SK-N-DZ (cell line): ENCODE measurements at regions not wholly inside any gene's neighbourhood (a gene's known extent, or its start where the extent isn't known, plus 50 kb on each side); places are given as distances from the start of the nearest gene placed in this dataset.

ENCODE experiments used
- DNase-seq: peaks from one replicate; pipeline ENCODE4 v3.0.0-alpha.2; 2015; ENCODE audit warnings: low spot score

GRCh38 chr15:46231786-46232185 lies 597.0 kb downstream of the SQOR start:
- peak; percentile 18 for DNase-seq

GRCh38 chr15:46232471-46232870 lies 597.6 kb downstream of the SQOR start:
- DNase-seq = peak; percentile 84

GRCh38 chr15:46242935-46243334 lies 608.1 kb downstream of the SQOR start:
- DNase-seq = peak; percentile 93

GRCh38 chr15:46251903-46252302 lies 617.1 kb downstream of the SQOR start:
- DNase-seq = peak; percentile 72

GRCh38 chr15:46258056-46258455 lies 623.2 kb downstream of the SQOR start:
- DNase-seq = no peak

- DNase-seq = no peak
These were observed 626.1 kb downstream of the SQOR start for GRCh38 chr15:46260937-46261336.

GRCh38 chr15:46265664-46266347 lies 631.0 kb downstream of the SQOR start:
- DNase-seq = peak; percentile 26

GRCh38 chr15:46266661-46267060 lies 631.8 kb downstream of the SQOR start:
- DNase-seq = no peak

GRCh38 chr15:46270481-46271147 lies 635.8 kb downstream of the SQOR start:
- DNase-seq = peak; percentile 44

GRCh38 chr15:46275701-46276100 lies 640.9 kb downstream of the SQOR start:
- DNase-seq = peak; percentile 29

GRCh38 chr15:46277451-46277850 lies 642.6 kb downstream of the SQOR start:
- no peak for DNase-seq

- DNase-seq = peak; percentile 99
These were observed 643.2 kb downstream of the SQOR start for GRCh38 chr15:46278062-46278461.

- peak; percentile 94 for DNase-seq
These were observed 643.8 kb downstream of the SQOR start for GRCh38 chr15:46278486-46279090.

GRCh38 chr15:46280762-46281542 lies 646.1 kb downstream of the SQOR start:
- DNase-seq = peak; percentile 76

GRCh38 chr15:46293550-46293949 lies 658.7 kb downstream of the SQOR start:
- DNase-seq = no peak

- no peak for DNase-seq
These were observed 661.2 kb downstream of the SQOR start for GRCh38 chr15:46296002-46296401.

- DNase-seq = no peak
These were observed 662.0 kb downstream of the SQOR start for GRCh38 chr15:46296797-46297196.

GRCh38 chr15:46297766-46298165 lies 662.9 kb downstream of the SQOR start:
- DNase-seq = no peak

GRCh38 chr15:46300716-46301115 lies 665.9 kb downstream of the SQOR start:
- DNase-seq = no peak

- DNase-seq = no peak
These were observed 666.5 kb downstream of the SQOR start for GRCh38 chr15:46301291-46301690.

- DNase-seq = no peak
These were observed 667.0 kb downstream of the SQOR start for GRCh38 chr15:46301826-46302225.

- DNase-seq = peak; percentile 17
These were observed 669.5 kb downstream of the SQOR start for GRCh38 chr15:46304321-46304720.
